AG04449 (cell line): ENCODE measurements at regions not wholly inside any gene's neighbourhood (a gene's known extent, or its start where the extent isn't known, plus 50 kb on each side); places are given as distances from the start of the nearest gene placed in this dataset.

Experiments
- CTCF ChIA-PET: fragments of 350-600 bp; formaldehyde crosslinking; extraction: SDS; loops from one replicate; lab custom pipeline; 2021; ENCODE audit warnings: antibody characterized with exemption; lab: Yijun Ruan, JAX
- POLR2A ChIA-PET: fragments of 400-600, 350-600 bp; formaldehyde crosslinking; extraction: SDS; loops from one replicate; lab custom pipeline; 2020; ENCODE audit warnings: antibody characterized with exemption, inconsistent platforms; lab: Yijun Ruan, JAX
- DNase-seq: peaks from one replicate; pipeline ENCODE4 v3.0.0-alpha.2; 2010; ENCODE audit warnings: low read depth, low spot score
- H3K4me3 ChIP-seq: 2 replicates; pipeline ENCODE4 v1.5.1; 2011; ENCODE audit warnings: low read depth, mild to moderate bottlenecking, control low read depth, low read length
- TF ChIP-seq, protein P1 (sequence below): IDR thresholded peaks from one replicate; pipeline ENCODE4 v1.5.1; 2011; ENCODE audit warnings: mild to moderate bottlenecking, moderate library complexity, low read length, control low read depth, inconsistent platforms; ENCODE audit not compliant: insufficient read depth; ENCODE audit errors: missing control alignments

DNA sequence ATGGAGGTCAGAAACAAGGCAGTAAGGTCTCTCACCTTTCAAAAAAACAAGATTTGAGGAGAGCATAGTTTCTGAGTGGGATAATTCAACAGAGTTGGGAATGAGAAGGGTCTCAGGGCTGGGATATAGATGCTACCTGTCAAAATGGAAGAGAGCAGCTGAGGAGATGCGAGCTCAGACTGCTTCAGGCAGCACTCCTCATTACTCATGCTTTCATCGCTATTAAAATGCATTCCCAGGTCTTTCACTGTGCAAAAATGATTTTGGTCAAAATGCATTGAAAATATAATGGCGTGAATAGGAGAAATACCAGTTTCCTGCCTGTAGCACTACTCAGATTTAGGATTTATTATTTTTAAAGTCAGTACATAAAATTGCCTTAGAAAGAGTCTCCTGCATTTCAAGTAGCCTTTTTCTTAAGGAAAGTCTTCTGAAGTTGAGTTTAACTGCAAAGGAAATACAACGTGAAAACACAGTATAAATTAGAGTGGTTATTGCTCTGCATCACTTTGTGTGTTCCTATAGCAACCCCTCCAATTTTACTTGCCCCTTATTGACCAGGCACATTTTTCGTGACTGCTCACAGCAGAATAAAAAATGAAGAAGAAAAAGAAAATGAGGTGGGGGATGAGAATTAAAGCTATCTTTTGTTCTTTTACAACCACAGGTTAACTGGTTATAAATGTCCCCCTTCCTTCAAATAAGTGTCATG, 724.8 kb upstream of the SEMA6A start:
- ChIA-PET POLR2A (no interaction called here), CTCF (no interaction called here)
- TF ChIP-seq, protein P1, sequence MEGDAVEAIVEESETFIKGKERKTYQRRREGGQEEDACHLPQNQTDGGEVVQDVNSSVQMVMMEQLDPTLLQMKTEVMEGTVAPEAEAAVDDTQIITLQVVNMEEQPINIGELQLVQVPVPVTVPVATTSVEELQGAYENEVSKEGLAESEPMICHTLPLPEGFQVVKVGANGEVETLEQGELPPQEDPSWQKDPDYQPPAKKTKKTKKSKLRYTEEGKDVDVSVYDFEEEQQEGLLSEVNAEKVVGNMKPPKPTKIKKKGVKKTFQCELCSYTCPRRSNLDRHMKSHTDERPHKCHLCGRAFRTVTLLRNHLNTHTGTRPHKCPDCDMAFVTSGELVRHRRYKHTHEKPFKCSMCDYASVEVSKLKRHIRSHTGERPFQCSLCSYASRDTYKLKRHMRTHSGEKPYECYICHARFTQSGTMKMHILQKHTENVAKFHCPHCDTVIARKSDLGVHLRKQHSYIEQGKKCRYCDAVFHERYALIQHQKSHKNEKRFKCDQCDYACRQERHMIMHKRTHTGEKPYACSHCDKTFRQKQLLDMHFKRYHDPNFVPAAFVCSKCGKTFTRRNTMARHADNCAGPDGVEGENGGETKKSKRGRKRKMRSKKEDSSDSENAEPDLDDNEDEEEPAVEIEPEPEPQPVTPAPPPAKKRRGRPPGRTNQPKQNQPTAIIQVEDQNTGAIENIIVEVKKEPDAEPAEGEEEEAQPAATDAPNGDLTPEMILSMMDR = no peak
- no peak for DNase-seq
- no peak overlapping the region for H3K4me3 ChIP-seq

DNA sequence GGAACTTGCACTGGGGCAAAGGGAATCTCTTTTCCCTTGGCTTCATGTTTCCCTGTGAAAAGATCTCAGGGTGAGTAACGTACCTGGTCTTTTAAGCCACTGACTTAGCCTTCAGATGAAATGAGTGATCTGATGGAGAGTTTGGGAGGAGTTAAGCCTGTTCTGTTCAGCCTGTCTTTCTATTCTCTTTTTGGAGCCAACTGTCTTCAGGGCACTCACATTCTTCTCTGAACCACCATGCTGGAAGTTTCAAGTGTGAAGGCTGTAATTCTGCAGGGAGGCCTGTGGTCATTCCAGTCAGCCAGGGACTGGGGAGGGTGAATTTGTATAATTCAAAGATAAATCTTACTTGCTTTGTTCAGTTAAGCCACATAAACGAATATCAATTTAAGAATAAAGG, 722.2 kb upstream of the SEMA6A start:
- CTCF ChIA-PET = no interaction called here
- POLR2A ChIA-PET = no interaction called here
- no peak for DNase-seq
- H3K4me3 ChIP-seq = no peak overlapping the region
- TF ChIP-seq, protein P1 = no peak

DNA sequence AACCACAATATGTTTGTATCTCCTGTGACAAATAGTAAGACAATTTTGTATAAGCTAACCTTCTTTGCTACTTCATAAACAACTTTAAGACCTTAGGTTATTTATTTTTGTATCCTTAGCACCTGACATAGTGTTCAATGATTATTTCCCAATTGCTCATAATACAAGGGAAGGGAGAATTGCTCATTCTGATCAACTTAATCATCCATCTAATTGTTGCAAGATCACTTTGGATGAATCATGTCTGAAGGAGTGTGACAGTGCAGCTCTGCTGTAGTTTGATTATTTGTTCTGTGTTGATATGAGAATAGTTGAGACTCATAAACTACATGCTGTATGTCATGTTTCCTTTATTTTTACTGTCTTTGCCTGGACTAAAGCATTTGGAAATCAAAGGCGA, 721.3 kb upstream of the SEMA6A start:
- no peak overlapping the region for H3K4me3 ChIP-seq
- TF ChIP-seq, protein P1 = no peak
- POLR2A ChIA-PET = no interaction called here
- DNase-seq = no peak
- CTCF ChIA-PET = no interaction called here

DNA sequence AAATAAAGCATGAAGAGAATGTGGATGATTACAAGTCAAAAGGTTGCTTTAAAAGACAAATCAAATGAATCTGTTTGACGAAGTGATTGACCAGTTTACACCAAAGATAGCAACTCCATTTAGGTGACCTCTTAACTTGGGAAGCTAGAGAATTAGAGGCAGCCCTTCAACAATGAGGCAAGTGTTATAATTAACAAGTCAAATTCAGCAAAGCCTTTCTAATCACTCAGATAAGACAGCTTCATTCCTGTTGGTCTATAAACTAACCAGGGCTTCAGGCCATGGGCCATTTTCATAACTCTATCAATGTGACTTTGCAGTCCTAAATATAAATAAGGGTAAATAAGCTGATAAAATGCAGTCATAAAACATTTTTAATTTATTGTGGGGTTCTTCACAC, 712.2 kb upstream of the SEMA6A start:
- CTCF ChIA-PET = no interaction called here
- TF ChIP-seq, protein P1 = no peak

DNA sequence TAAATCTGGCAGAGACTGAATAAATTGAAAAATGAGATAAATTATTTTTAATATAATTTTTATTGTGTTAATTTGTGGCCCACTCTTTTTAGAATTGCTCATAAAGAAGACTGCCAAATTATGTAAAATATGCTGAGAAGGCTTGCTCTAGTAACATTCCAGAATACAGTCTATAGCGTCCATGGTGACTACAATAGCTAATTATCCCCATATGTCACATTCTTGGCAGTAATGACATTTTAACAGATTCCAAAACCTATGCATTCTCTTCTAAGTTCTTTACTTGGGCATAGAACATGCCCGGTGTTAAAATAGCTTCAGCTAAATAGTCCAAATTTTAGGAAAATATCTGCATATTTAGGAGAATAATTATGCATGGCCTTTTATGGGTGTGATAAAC, 697.0 kb upstream of the SEMA6A start:
- CTCF ChIA-PET = no interaction called here
- POLR2A ChIA-PET = no interaction called here
- H3K4me3 ChIP-seq = no peak overlapping the region
- no peak for DNase-seq
- TF ChIP-seq, protein P1 = no peak

More for the DNA sequence above, 712.2 kb upstream of the SEMA6A start:
- POLR2A ChIA-PET = no interaction called here
- no peak overlapping the region for H3K4me3 ChIP-seq
- DNase-seq = no peak

DNA sequence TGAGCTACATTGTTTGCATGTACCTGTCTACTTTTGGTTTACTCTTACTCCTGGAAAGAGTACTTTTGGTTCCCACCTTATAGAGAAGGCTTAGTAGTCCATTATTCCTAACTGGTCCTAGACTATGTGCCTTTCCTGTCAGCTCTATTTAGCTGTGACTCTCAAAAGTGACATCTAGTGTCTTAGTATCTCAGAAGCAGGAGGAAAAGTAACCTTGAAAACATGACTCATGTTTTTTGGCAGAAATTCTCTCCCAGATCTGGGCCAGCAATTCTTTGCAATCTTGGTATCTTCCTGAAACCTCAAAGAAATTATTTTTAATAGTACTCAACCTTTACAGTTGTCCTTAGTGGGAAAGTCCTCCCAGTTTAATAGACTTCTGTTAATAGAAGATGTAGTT, 691.7 kb upstream of the SEMA6A start:
- POLR2A ChIA-PET = no interaction called here
- no peak for DNase-seq
- TF ChIP-seq, protein P1 = no peak
- H3K4me3 ChIP-seq = no peak overlapping the region
- CTCF ChIA-PET = no interaction called here
